Gastrocnemius medialis (tissue), 4 donors: ENCODE measurements at regions not wholly inside any gene's neighbourhood (a gene's known extent, or its start where the extent isn't known, plus 50 kb on each side); places are given as distances from the start of the nearest gene placed in this dataset.

Experiments used
- ATAC-seq, 2 donors: fragments of 150-250 bp; one replicate each; pipeline ENCODE4 v1.9.1; 2016
- DNase-seq, 2 donors: peaks; one replicate each; pipeline ENCODE4 v3.0.0-alpha.2; 2019
- H3K27ac ChIP-seq, 4 donors: fragments of 200-600 bp; sonication (generic); 1 replicate in 1 of 4; 2 replicates in 3 of 4; pipeline ENCODE4 v1.5.1; 2016 to 2018; ENCODE audit warnings: mild to moderate bottlenecking in 2 of 4, moderate library complexity in 1 of 4
- H3K27me3 ChIP-seq, 3 donors: fragments of 200-600 bp; sonication (generic) in 2 of 3; 1 replicate in 1 of 3; 2 replicates in 2 of 3; pipeline versions ENCODE4 v1.5.1 to v1.6.0; 2016 to 2019; ENCODE audit warnings: mild to moderate bottlenecking in 1 of 3, moderate library complexity in 1 of 3
- H3K36me3 ChIP-seq, 2 donors: fragments of 200-600 bp; sonication (generic) in 1 of 2; one replicate each; pipeline ENCODE4 v1.5.1; 2017 to 2018
- H3K4me1 ChIP-seq, 2 donors: fragments of 200-600 bp; sonication (generic) in 1 of 2; one replicate each; pipeline ENCODE4 v1.5.1; 2016 to 2017; ENCODE audit warnings: mild to moderate bottlenecking in 2 of 2
- H3K4me3 ChIP-seq, 4 donors: fragments of 200-600 bp; sonication (generic) in 3 of 4; 1 replicate in 1 of 4; 2 replicates in 3 of 4; pipeline ENCODE4 v1.5.1; 2016 to 2019; ENCODE audit warnings: mild to moderate bottlenecking in 2 of 4
- H3K9me3 ChIP-seq, 3 donors: fragments of 200-600 bp; sonication (generic) in 2 of 3; 1 replicate in 1 of 3; 2 replicates in 2 of 3; pipeline ENCODE4 v1.5.1; 2016 to 2019
- POLR2A ChIP-seq, 2 donors: fragments of 450-650 bp; IDR thresholded peaks; one replicate each; pipeline ENCODE4 v1.6.1; 2017; ENCODE audit warnings: antibody characterized with exemption in 2 of 2, mild to moderate bottlenecking in 2 of 2, moderate library complexity in 2 of 2
- in situ Hi-C, 4 donors: fragments of 200-750 bp; cut with MboI; loops; one replicate each; pipeline versions ENCODE4 v1.15.0 to v1.8.0; 2017; ENCODE audit warnings: low sequenced_read_pairs in 4 of 4
- intact Hi-C: fragments of 100-400 bp; cut with DNase I; formaldehyde crosslinking; loops from one replicate; pipeline ENCODE4 v1.15.1; 2023; ENCODE audit warnings: low total_unique reads
- TF ChIP-seq, protein P1 (sequence below), 5 experiments: fragments of 450-650 bp in 3 of 5; fragments of 200-600 bp in 2 of 5; sonication (generic) in 2 of 5; IDR thresholded peaks in 4 of 5; conservative IDR thresholded peaks in 1 of 5; 1 replicate in 4 of 5; 2 replicates in 1 of 5; pipeline ENCODE4 v1.5.1; 2016 to 2019; ENCODE audit warnings: antibody characterized with exemption in 5 of 5, mild to moderate bottlenecking in 3 of 5, moderate library complexity in 3 of 5

DNA sequence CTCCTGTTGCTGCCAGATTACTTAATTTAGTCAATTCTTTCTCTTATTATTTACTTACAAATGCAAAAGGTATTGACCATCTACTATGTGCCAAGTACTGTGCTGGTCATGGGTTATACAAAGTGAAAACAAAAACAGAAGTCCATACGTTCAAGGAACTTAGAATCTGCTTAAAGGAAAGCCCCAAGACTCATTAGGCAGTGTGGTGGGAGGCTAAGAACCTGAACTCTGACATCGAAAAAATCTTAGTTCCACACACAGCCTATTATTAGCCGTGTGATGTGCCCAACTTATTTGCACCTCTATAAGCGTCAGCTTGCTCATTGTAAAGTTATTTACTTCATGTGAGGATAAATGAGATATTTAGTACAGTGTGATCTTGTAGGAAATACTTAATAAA, 227.4 kb upstream of the SORCS1 start:
- Histone ChIP-seq H3K4me1 (no peaks in the 10 kb centered on the region), H3K36me3 (no peaks in the 10 kb centered on the region), H3K27me3 (no peaks in the 10 kb centered on the region), H3K4me3 (no peak overlapping the region), H3K27ac (no peak overlapping the region), H3K9me3 (no peaks in the 10 kb centered on the region)
- no peak for TF ChIP-seq POLR2A (IDR thresholded peaks at IDR 0.05)
- TF ChIP-seq, protein P1, sequence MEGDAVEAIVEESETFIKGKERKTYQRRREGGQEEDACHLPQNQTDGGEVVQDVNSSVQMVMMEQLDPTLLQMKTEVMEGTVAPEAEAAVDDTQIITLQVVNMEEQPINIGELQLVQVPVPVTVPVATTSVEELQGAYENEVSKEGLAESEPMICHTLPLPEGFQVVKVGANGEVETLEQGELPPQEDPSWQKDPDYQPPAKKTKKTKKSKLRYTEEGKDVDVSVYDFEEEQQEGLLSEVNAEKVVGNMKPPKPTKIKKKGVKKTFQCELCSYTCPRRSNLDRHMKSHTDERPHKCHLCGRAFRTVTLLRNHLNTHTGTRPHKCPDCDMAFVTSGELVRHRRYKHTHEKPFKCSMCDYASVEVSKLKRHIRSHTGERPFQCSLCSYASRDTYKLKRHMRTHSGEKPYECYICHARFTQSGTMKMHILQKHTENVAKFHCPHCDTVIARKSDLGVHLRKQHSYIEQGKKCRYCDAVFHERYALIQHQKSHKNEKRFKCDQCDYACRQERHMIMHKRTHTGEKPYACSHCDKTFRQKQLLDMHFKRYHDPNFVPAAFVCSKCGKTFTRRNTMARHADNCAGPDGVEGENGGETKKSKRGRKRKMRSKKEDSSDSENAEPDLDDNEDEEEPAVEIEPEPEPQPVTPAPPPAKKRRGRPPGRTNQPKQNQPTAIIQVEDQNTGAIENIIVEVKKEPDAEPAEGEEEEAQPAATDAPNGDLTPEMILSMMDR (IDR thresholded peaks at IDR 0.05 in 4 of 5, conservative IDR thresholded peaks at IDR 0.05 in 1 of 5): no peak
- ATAC-seq (no peak), DNase-seq (no peak)
- in situ Hi-C loops: loop anchor here in 1 of 4 donors (25.0 kb wide), 1 partner anchor 105 kb away; no protein-coding TSS in a partner anchor
- intact Hi-C loops: no loop called here

DNA sequence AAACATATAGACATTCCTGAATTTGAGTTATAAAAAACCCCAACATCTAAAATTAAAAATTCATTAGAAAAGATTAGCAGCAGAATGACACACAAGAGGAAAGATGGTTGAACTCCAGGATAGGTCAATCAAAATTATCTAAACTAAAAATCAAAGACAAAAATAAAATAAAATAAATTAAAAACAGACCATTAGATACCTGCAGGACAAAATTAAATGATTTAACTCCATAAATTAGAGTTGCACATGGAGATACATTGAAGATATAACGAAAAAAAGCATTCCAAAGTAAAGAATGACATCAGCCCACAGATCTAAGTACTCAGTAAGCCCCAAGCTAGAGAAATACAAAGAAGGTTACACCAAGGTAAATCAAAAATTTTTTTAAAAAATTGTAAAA, 226.1 kb upstream of the SORCS1 start:
- Histone ChIP-seq H3K27me3 (no peaks in the 10 kb centered on the region), H3K4me1 (no peaks in the 10 kb centered on the region), H3K36me3 (no peaks in the 10 kb centered on the region), H3K27ac (no peak overlapping the region), H3K9me3 (no peaks in the 10 kb centered on the region), H3K4me3 (no peak overlapping the region)
- intact Hi-C loops (no loop called here), in situ Hi-C loops (loop anchor here in 1 of 4 donors (25.0 kb wide), 1 partner anchor 103 kb away; no protein-coding TSS in a partner anchor)
- no peak for DNase-seq
- no peak for ATAC-seq
- TF ChIP-seq POLR2A (IDR thresholded peaks at IDR 0.05): no peak
- TF ChIP-seq, protein P1 (IDR thresholded peaks at IDR 0.05 in 4 of 5, conservative IDR thresholded peaks at IDR 0.05 in 1 of 5): no peak

DNA sequence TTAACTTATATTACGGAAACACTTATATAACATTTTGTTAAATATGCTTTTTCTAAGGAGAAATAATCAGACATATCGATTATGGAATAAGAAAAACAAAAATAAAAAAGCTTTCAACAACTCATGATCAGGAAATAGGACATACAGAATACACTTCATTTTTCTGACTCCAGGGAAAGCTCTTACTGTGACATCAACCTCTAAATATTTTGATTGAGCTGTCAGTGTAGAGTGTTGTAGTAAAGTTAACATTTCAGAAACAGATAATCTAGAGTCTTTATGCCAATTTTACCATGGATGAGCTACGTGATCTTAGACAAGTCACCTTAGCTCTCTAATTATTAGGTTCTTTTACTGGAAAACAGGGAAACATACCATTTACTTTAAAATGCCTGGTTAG, 218.9 kb upstream of the SORCS1 start:
- in situ Hi-C loops (loop anchor here in 1 of 4 donors (25.0 kb wide), 1 partner anchor 96 kb away; no protein-coding TSS in a partner anchor), intact Hi-C loops (no loop called here)
- Histone ChIP-seq H3K4me1 (no peaks in the 10 kb centered on the region), H3K27me3 (no peaks in the 10 kb centered on the region), H3K27ac (no peak overlapping the region), H3K36me3 (no peaks in the 10 kb centered on the region), H3K9me3 (no peaks in the 10 kb centered on the region), H3K4me3 (no peak overlapping the region)
- ATAC-seq: no peak
- DNase-seq: no peak
- no peak for TF ChIP-seq POLR2A (IDR thresholded peaks at IDR 0.05)
- TF ChIP-seq, protein P1 (IDR thresholded peaks at IDR 0.05 in 4 of 5, conservative IDR thresholded peaks at IDR 0.05 in 1 of 5): no peak

DNA sequence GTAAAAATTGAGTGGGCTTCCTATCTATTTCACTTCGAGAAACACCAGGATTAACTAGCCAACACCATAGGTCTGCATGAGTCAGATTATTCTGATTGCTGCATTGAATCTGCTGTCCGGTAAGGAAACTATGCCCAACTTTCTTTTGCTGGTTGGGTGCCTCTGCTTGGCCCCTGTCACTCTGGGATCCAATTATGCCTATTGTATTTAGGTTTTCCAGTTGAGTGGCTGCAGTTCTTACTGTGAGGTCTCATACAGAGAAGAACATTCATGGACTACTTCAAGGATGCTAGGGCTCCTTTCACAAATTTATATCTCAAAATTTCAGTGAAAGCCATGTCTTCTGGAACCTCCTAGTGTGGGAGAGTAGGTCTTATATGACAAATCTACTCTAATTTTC, 215.1 kb upstream of the SORCS1 start:
- no peak overlapping the region for H3K27ac ChIP-seq
- DNase-seq (no peak), ATAC-seq (no peak)
- in situ Hi-C loops: loop anchor here in 1 of 4 donors (25.0 kb wide), 1 partner anchor 92 kb away; no protein-coding TSS in a partner anchor
- no peaks in the 10 kb centered on the region for H3K9me3 ChIP-seq
- H3K27me3 ChIP-seq: no peaks in the 10 kb centered on the region
- H3K36me3 ChIP-seq: no peaks in the 10 kb centered on the region
- intact Hi-C loops: no loop called here
- H3K4me3 ChIP-seq: no peak overlapping the region
- TF ChIP-seq, protein P1 (IDR thresholded peaks at IDR 0.05 in 4 of 5, conservative IDR thresholded peaks at IDR 0.05 in 1 of 5): no peak
- no peak for TF ChIP-seq POLR2A (IDR thresholded peaks at IDR 0.05)
- no peaks in the 10 kb centered on the region for H3K4me1 ChIP-seq

DNA sequence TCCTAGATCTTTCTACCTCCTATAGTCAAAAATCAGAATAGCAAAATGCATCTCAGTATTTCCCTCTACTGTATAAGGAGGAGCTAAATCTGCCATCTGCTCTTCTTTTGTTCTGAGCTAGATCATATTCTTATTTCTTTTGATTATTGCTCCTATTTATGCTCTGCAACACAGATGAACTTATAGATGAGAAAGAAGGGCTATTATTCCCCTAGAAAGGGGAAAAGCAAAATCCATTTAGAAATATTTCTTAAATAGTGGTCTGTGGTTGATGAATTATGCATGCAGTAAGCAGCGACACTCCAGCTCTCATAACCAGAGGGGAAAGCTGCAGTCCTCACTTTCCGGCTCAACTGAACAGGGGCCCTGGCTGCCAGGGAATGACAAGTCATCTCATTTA, 207.3 kb upstream of the SORCS1 start:
- intact Hi-C loops: no loop called here
- H3K9me3 ChIP-seq: no peaks in the 10 kb centered on the region
- H3K4me3 ChIP-seq: no peak overlapping the region
- TF ChIP-seq, protein P1 (IDR thresholded peaks at IDR 0.05 in 4 of 5, conservative IDR thresholded peaks at IDR 0.05 in 1 of 5): no peak
- no peak for TF ChIP-seq POLR2A (IDR thresholded peaks at IDR 0.05)
- no peak for DNase-seq
- no peak for ATAC-seq
- in situ Hi-C loops: no loop called here
- H3K4me1 ChIP-seq: no peaks in the 10 kb centered on the region
- H3K27me3 ChIP-seq: no peaks in the 10 kb centered on the region
- H3K27ac ChIP-seq: no peak overlapping the region
- no peaks in the 10 kb centered on the region for H3K36me3 ChIP-seq
